ENCODE measurements at regions not wholly inside any gene's neighbourhood (a gene's known extent, or its start where the extent isn't known, plus 50 kb on each side); places are given as distances from the start of the nearest gene placed in this dataset.

DNA sequence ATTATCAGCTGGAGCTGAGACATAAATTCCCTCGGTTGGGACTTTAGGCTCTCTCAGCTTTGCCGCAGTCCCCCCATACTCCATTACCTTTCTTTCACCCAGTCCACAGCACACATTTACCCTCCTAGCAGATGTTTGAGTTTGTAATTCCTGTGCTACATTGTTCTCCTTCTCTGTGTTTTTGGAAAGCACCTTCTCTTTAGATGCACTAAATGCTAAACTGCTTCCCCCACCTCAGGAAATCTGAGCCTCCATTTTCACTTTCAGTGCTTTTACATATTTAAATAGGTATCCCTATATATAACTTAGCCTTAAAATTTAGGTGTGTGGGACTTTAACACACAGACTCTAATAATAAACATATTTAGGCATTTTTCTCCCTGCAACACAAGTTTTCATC, 356.9 kb downstream of the NFIB start:
- Histone ChIP-seq H2AFZ (ENCODE audit: low read depth, low read length) (no peak overlapping the region), H3K36me3 (ENCODE audit: control insufficient read depth in 2 of 2, extremely low read depth in 1 of 2, insufficient read depth in 2 of 2, low read length in 2 of 2) (no peaks in the 10 kb centered on the region), H3K4me3 (replicated peaks in 1 of 3; ENCODE audit: insufficient read depth in 1 of 3, low read depth in 1 of 3, low read length in 3 of 3) (no peak overlapping the region), H3K4me2 (ENCODE audit: insufficient read depth, low read length) (no peak overlapping the region), H3K27ac (ENCODE audit: insufficient read depth, low read depth, low read length) (no peak overlapping the region), H3K79me2 (ENCODE audit: control insufficient read depth, insufficient read depth, low read length) (no peaks in the 10 kb centered on the region), H3K4me1 (ENCODE audit: control insufficient read depth, extremely low read depth, insufficient read depth, low read length) (peaks cover under 1% of the 10 kb centered on the region), H3K27me3 (ENCODE audit: control insufficient read depth in 2 of 2, insufficient read depth in 2 of 2, low read length in 2 of 2) (no peaks in the 10 kb centered on the region), H3K9ac (replicated peaks; ENCODE audit: extremely low read depth, insufficient read depth, low read length) (no peak overlapping the region), H3K9me1 (replicated peaks; ENCODE audit: control insufficient read depth, extremely low read depth, insufficient read depth, low read length) (no peaks in the 10 kb centered on the region), H4K20me1 (replicated peaks; ENCODE audit: control insufficient read depth, extremely low read depth, insufficient read depth, low read length) (no peaks in the 10 kb centered on the region), H3K9me3 (replicated peaks; ENCODE audit: control insufficient read depth, insufficient read depth, low read length) (no peaks in the 10 kb centered on the region)
- TF ChIP-seq POLR2AphosphoS5 (IDR thresholded peaks at IDR 0.05; ENCODE audit: insufficient read depth, low read depth, low read length) = no peak
- TF ChIP-seq, protein P1, sequence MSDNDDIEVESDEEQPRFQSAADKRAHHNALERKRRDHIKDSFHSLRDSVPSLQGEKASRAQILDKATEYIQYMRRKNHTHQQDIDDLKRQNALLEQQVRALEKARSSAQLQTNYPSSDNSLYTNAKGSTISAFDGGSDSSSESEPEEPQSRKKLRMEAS (IDR thresholded peaks at IDR 0.05; ENCODE audit: insufficient read depth, insufficient read length) = no peak
- no peak for TF ChIP-seq GATA2 (IDR thresholded peaks at IDR 0.05; ENCODE audit: insufficient read depth, insufficient read length, low read depth, low read length)
- no peak for TF ChIP-seq POLR2A (IDR thresholded peaks at IDR 0.05; ENCODE audit: low read depth, low read length)
- TF ChIP-seq EZH2 (IDR thresholded peaks at IDR 0.05; ENCODE audit: borderline replicate concordance, low read depth, low read length, severe bottlenecking) = no peak
- no peak for TF ChIP-seq JUN (IDR thresholded peaks at IDR 0.05; ENCODE audit: borderline replicate concordance, insufficient read depth, insufficient read length, low read depth)
- no peak for TF ChIP-seq FOS (IDR thresholded peaks at IDR 0.05; ENCODE audit: borderline replicate concordance, insufficient read depth, low read length)
- TF ChIP-seq, protein P2, sequence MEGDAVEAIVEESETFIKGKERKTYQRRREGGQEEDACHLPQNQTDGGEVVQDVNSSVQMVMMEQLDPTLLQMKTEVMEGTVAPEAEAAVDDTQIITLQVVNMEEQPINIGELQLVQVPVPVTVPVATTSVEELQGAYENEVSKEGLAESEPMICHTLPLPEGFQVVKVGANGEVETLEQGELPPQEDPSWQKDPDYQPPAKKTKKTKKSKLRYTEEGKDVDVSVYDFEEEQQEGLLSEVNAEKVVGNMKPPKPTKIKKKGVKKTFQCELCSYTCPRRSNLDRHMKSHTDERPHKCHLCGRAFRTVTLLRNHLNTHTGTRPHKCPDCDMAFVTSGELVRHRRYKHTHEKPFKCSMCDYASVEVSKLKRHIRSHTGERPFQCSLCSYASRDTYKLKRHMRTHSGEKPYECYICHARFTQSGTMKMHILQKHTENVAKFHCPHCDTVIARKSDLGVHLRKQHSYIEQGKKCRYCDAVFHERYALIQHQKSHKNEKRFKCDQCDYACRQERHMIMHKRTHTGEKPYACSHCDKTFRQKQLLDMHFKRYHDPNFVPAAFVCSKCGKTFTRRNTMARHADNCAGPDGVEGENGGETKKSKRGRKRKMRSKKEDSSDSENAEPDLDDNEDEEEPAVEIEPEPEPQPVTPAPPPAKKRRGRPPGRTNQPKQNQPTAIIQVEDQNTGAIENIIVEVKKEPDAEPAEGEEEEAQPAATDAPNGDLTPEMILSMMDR (IDR thresholded peaks at IDR 0.05; ENCODE audit: extremely low read depth in 1 of 2, insufficient read depth in 1 of 2, low read depth in 1 of 2, low read length in 2 of 2) = no peak
- DNase-seq (ENCODE audit: low read depth, low spot score) (no peak), FAIRE-seq (no peak)
- dilution Hi-C loops (cut with MboI; ENCODE audit: extremely low pct_ligation_motif_present, low sequenced_read_pairs) (no loop called here), intact Hi-C loops (cut with micrococcal nuclease) (no loop called here)
- ChIA-PET POLR2A (interaction anchor here (0.7 kb wide), 1 partner anchor 61 kb away, joined by 3 read pairs; no protein-coding TSS in a partner anchor), CTCF (interaction anchor here (1.3 to 1.6 kb wide), 2 partner anchors 11 to 70 kb away, joined by 3 read pairs; no protein-coding TSS in a partner anchor)
- no TSS peak for BruUV-seq (replicated peaks)

Data from endothelial cell of umbilical vein (primary cell).